SK-N-SH (cell line): ENCODE measurements at regions not wholly inside any gene's neighbourhood (a gene's known extent, or its start where the extent isn't known, plus 50 kb on each side); places are given as distances from the start of the nearest gene placed in this dataset.

Experiments
- CTCF ChIA-PET: fragments of 300-600, 350-600 bp; formaldehyde crosslinking; extraction: SDS; loops from one replicate; lab custom pipeline; 2021; lab: Yijun Ruan, JAX
- POLR2A ChIA-PET: fragments of 350-600 bp; sonication (Branson Sonifier 250); formaldehyde crosslinking; extraction: SDS; loops from one replicate; lab custom pipeline; 2020; ENCODE audit warnings: antibody characterized with exemption, inconsistent platforms; lab: Yijun Ruan, JAX
- DNase-seq: peaks from one replicate; pipeline ENCODE4 v3.0.0; 2012
- H2AFZ ChIP-seq: fragments of 200-600 bp; sonication (generic); 2 replicates; pipeline ENCODE4 v1.8.1; 2016; ENCODE audit warnings: antibody characterized with exemption, mild to moderate bottlenecking, low read depth
- H3F3A ChIP-seq: fragments of 200-600 bp; sonication (generic); replicated peaks from 2 replicates; pipeline ENCODE3; 2016; ENCODE audit warnings: antibody characterized with exemption, mild to moderate bottlenecking; ENCODE audit not compliant: insufficient read depth
- H3K27ac ChIP-seq, 2 experiments: fragments of 200-500 bp in 1 of 2; fragments of 200-600 bp in 1 of 2; sonication (Bioruptor generic) in 1 of 2; sonication (generic), shearing (Covaris generic) in 1 of 2; 2 replicates each; pipeline versions ENCODE4 v1.5.1 to v1.6.1; 2014 to 2016; ENCODE audit warnings: low read depth in 2 of 2, inconsistent platforms in 1 of 2, low read length in 1 of 2, mild to moderate bottlenecking in 1 of 2, mixed read lengths in 1 of 2
- H3K27me3 ChIP-seq: fragments of 200-600 bp; sonication (generic), shearing (Covaris generic); 2 replicates; pipeline ENCODE4 v1.6.1; 2016; ENCODE audit warnings: mixed run types; ENCODE audit not compliant: insufficient read depth
- H3K36me3 ChIP-seq, 2 experiments: fragments of 200-500 bp in 1 of 2; fragments of 200-600 bp in 1 of 2; sonication (Bioruptor generic) in 1 of 2; sonication (generic) in 1 of 2; replicated peaks in 1 of 2; 2 replicates each; pipeline versions ENCODE3 to v1.5.1; 2014 to 2016; ENCODE audit warnings: low read length in 1 of 2, mild to moderate bottlenecking in 1 of 2; ENCODE audit not compliant: insufficient read depth in 2 of 2, control insufficient read depth in 1 of 2
- H3K4me1 ChIP-seq, 2 experiments: fragments of 200-500 bp in 1 of 2; fragments of 200-600 bp in 1 of 2; sonication (Bioruptor generic) in 1 of 2; sonication (generic), shearing (Covaris generic) in 1 of 2; 2 replicates each; pipeline versions ENCODE4 v1.5.1 to v1.6.1; 2014 to 2016; ENCODE audit warnings: low read depth in 1 of 2, low read length in 1 of 2, mixed run types in 1 of 2; ENCODE audit not compliant: insufficient read depth in 2 of 2, control insufficient read depth in 1 of 2
- H3K4me2 ChIP-seq: fragments of 200-600 bp; sonication (generic), shearing (Covaris generic); 2 replicates; pipeline ENCODE4 v1.6.1; 2017; ENCODE audit warnings: mixed run types
- H3K4me3 ChIP-seq, 2 experiments: fragments of 200-500 bp in 1 of 2; fragments of 200-600 bp in 1 of 2; sonication (Bioruptor generic) in 1 of 2; sonication (generic), shearing (Covaris generic) in 1 of 2; 2 replicates each; pipeline versions ENCODE4 v1.5.1 to v1.8.1; 2014 to 2016; ENCODE audit warnings: low read depth in 2 of 2, inconsistent platforms in 1 of 2, low read length in 1 of 2, mild to moderate bottlenecking in 1 of 2, mixed read lengths in 1 of 2, moderate library complexity in 1 of 2
- H3K79me2 ChIP-seq: fragments of 200-600 bp; sonication (generic); 2 replicates; pipeline ENCODE4 v1.8.1; 2017; ENCODE audit warnings: mild to moderate bottlenecking; ENCODE audit not compliant: insufficient read depth
- H3K9ac ChIP-seq: fragments of 200-600 bp; sonication (generic); 2 replicates; pipeline ENCODE4 v1.6.1; 2017; ENCODE audit warnings: mixed run types
- H3K9me2 ChIP-seq: fragments of 200-600 bp; sonication (generic); 2 replicates; pipeline ENCODE4 v1.6.1; 2017; ENCODE audit warnings: mixed run types
- H3K9me3 ChIP-seq: fragments of 200-600 bp; sonication (generic); 2 replicates; pipeline ENCODE4 v1.6.1; 2017; ENCODE audit warnings: mixed run types, mild to moderate bottlenecking, moderate library complexity
- H4K20me1 ChIP-seq: fragments of 200-600 bp; sonication (generic); 2 replicates; pipeline ENCODE4 v1.6.1; 2017; ENCODE audit warnings: mild to moderate bottlenecking, mixed run types; ENCODE audit not compliant: insufficient read depth
- CHD2 ChIP-seq: fragments of 150-350 bp; IDR thresholded peaks from 2 replicates; pipeline ENCODE4 v1.6.1; 2018; ENCODE audit warnings: low read length; ENCODE audit not compliant: partially characterized antibody
- FOXJ3 ChIP-seq: sonication (generic); formaldehyde crosslinking; IDR thresholded peaks from 2 replicates; pipeline ENCODE4 v1.5.1; 2020; ENCODE audit warnings: mild to moderate bottlenecking, missing genetic modification reagents
- GABPA ChIP-seq: IDR thresholded peaks from 2 replicates; pipeline ENCODE4 v1.4.0; 2012; ENCODE audit warnings: low read depth, mild to moderate bottlenecking
- GATA2 ChIP-seq: sonication (generic); formaldehyde crosslinking; IDR thresholded peaks from 2 replicates; pipeline ENCODE4 v1.5.0; 2020; ENCODE audit warnings: mild to moderate bottlenecking, missing genetic modification reagents
- JUND ChIP-seq: IDR thresholded peaks from 2 replicates; pipeline ENCODE4 v1.4.0; 2012
- MEF2A ChIP-seq: IDR thresholded peaks from 2 replicates; pipeline ENCODE4 v1.4.0; 2012; ENCODE audit warnings: low read depth, borderline replicate concordance
- MXI1 ChIP-seq: IDR thresholded peaks from 2 replicates; pipeline ENCODE4 v1.6.1; 2012; ENCODE audit warnings: mild to moderate bottlenecking, low read depth, low read length, improper control_type of control experiment
- NRF1 ChIP-seq: IDR thresholded peaks from 2 replicates; pipeline ENCODE4 v1.6.1; 2012; ENCODE audit warnings: low read depth, mild to moderate bottlenecking, low read length
- POLR2AphosphoS5 ChIP-seq: IDR thresholded peaks from 2 replicates; pipeline ENCODE4 v1.6.1; 2012; ENCODE audit warnings: low read depth, low read length
- RAD21 ChIP-seq: IDR thresholded peaks from 2 replicates; pipeline ENCODE4 v1.6.1; 2012; ENCODE audit warnings: mild to moderate bottlenecking, low read length
- RFX5 ChIP-seq: IDR thresholded peaks from 2 replicates; pipeline ENCODE4 v1.6.1; 2012; ENCODE audit warnings: mild to moderate bottlenecking, improper control_type of control experiment, low read length
- RXRA ChIP-seq: IDR thresholded peaks from 2 replicates; pipeline ENCODE4 v1.4.0; 2012; ENCODE audit warnings: low read depth, mild to moderate bottlenecking, borderline replicate concordance
- SMC3 ChIP-seq: IDR thresholded peaks from 2 replicates; pipeline ENCODE4 v1.6.1; 2012; ENCODE audit warnings: low read depth, low read length, improper control_type of control experiment
- USF1 ChIP-seq: IDR thresholded peaks from 2 replicates; pipeline ENCODE4 v1.4.0; 2012; ENCODE audit warnings: low read depth, borderline replicate concordance
- USF2 ChIP-seq: fragments of 150-350 bp; IDR thresholded peaks from 2 replicates; pipeline ENCODE4 v1.6.1; 2017; ENCODE audit warnings: antibody characterized with exemption, low read length, low read depth, borderline replicate concordance
- YY1 ChIP-seq: IDR thresholded peaks from 2 replicates; pipeline ENCODE4 v1.4.0; 2012; ENCODE audit warnings: low read depth, mild to moderate bottlenecking
- WGBS: methylation state at CpG from one replicate; pipeline ENCODE4 v1.1.6; 2017; ENCODE audit warnings: low lambda C conversion rate; 5-methylcytosine and 5-hydroxymethylcytosine counted together
- TF ChIP-seq, protein P1 (sequence below): IDR thresholded peaks from 2 replicates; pipeline ENCODE4 v1.6.1; 2012; ENCODE audit warnings: mild to moderate bottlenecking, low read depth, low read length, moderate library complexity
- TF ChIP-seq, protein P2 (sequence below): IDR thresholded peaks from 2 replicates; pipeline ENCODE4 v1.4.0; 2012; ENCODE audit warnings: low read depth
- TF ChIP-seq, protein P3 (sequence below): IDR thresholded peaks from 2 replicates; pipeline ENCODE4 v1.4.0; 2012; ENCODE audit warnings: low read depth, borderline replicate concordance
- TF ChIP-seq, protein P4 (sequence below): IDR thresholded peaks from 2 replicates; pipeline ENCODE4; 2012

- TF ChIP-seq GATA2 (CRISPR knock-in tag) (no peak), CHD2 (no peak), USF2 (no peak), YY1 (no peak), SMC3 (no peak), MXI1 (no peak), FOXJ3 (CRISPR knock-in tag) (no peak), NRF1 (no peak), GABPA (no peak), RAD21 (no peak), JUND (no peak), RFX5 (no peak), USF1 (no peak), RXRA (no peak), MEF2A (no peak), POLR2AphosphoS5 (no peak)
- TF ChIP-seq, protein P1, sequence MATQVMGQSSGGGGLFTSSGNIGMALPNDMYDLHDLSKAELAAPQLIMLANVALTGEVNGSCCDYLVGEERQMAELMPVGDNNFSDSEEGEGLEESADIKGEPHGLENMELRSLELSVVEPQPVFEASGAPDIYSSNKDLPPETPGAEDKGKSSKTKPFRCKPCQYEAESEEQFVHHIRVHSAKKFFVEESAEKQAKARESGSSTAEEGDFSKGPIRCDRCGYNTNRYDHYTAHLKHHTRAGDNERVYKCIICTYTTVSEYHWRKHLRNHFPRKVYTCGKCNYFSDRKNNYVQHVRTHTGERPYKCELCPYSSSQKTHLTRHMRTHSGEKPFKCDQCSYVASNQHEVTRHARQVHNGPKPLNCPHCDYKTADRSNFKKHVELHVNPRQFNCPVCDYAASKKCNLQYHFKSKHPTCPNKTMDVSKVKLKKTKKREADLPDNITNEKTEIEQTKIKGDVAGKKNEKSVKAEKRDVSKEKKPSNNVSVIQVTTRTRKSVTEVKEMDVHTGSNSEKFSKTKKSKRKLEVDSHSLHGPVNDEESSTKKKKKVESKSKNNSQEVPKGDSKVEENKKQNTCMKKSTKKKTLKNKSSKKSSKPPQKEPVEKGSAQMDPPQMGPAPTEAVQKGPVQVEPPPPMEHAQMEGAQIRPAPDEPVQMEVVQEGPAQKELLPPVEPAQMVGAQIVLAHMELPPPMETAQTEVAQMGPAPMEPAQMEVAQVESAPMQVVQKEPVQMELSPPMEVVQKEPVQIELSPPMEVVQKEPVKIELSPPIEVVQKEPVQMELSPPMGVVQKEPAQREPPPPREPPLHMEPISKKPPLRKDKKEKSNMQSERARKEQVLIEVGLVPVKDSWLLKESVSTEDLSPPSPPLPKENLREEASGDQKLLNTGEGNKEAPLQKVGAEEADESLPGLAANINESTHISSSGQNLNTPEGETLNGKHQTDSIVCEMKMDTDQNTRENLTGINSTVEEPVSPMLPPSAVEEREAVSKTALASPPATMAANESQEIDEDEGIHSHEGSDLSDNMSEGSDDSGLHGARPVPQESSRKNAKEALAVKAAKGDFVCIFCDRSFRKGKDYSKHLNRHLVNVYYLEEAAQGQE = no peak
- TF ChIP-seq, protein P2, sequence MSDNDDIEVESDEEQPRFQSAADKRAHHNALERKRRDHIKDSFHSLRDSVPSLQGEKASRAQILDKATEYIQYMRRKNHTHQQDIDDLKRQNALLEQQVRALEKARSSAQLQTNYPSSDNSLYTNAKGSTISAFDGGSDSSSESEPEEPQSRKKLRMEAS = no peak
- TF ChIP-seq, protein P3, sequence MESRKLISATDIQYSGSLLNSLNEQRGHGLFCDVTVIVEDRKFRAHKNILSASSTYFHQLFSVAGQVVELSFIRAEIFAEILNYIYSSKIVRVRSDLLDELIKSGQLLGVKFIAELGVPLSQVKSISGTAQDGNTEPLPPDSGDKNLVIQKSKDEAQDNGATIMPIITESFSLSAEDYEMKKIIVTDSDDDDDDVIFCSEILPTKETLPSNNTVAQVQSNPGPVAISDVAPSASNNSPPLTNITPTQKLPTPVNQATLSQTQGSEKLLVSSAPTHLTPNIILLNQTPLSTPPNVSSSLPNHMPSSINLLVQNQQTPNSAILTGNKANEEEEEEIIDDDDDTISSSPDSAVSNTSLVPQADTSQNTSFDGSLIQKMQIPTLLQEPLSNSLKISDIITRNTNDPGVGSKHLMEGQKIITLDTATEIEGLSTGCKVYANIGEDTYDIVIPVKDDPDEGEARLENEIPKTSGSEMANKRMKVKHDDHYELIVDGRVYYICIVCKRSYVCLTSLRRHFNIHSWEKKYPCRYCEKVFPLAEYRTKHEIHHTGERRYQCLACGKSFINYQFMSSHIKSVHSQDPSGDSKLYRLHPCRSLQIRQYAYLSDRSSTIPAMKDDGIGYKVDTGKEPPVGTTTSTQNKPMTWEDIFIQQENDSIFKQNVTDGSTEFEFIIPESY = no peak
- TF ChIP-seq, protein P4, sequence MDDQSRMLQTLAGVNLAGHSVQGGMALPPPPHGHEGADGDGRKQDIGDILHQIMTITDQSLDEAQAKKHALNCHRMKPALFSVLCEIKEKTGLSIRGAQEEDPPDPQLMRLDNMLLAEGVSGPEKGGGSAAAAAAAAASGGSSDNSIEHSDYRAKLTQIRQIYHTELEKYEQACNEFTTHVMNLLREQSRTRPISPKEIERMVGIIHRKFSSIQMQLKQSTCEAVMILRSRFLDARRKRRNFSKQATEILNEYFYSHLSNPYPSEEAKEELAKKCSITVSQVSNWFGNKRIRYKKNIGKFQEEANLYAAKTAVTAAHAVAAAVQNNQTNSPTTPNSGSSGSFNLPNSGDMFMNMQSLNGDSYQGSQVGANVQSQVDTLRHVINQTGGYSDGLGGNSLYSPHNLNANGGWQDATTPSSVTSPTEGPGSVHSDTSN = no peak
- H2AFZ ChIP-seq = no peak overlapping the region
- CTCF ChIA-PET = interaction anchor here (0.6 to 1.1 kb wide), 2 partner anchors 65 to 83 kb away, joined by 3 to 5 read pairs; no protein-coding TSS in a partner anchor
- POLR2A ChIA-PET = interaction anchor here (0.7 kb wide), 1 partner anchor 17 kb away, joined by 3 read pairs; no protein-coding TSS in a partner anchor
- H3K27ac ChIP-seq = no peak overlapping the region
- no peaks in the 10 kb centered on the region for H3K79me2 ChIP-seq
- H3K4me1 ChIP-seq = peaks cover 0 to 6% of the 10 kb centered on the region in 2 experiments; a peak in 1 of 4 replicates
- DNase-seq = no peak
- no peaks in the 10 kb centered on the region for H3K27me3 ChIP-seq
- no peaks in the 10 kb centered on the region for H3K9me2 ChIP-seq
- H3K9me3 ChIP-seq = no peaks in the 10 kb centered on the region
- H3K4me3 ChIP-seq = no peak overlapping the region
- H3K9ac ChIP-seq = no peak overlapping the region
- WGBS = 34% methylated on average over 3 of the region's 3 CpGs
- no peaks in the 10 kb centered on the region for H3F3A ChIP-seq
- no peak overlapping the region for H3K4me2 ChIP-seq
- H3K36me3 ChIP-seq = no peaks in the 10 kb centered on the region
- H4K20me1 ChIP-seq = no peaks in the 10 kb centered on the region
These were observed 148.4 kb upstream of the TOP1 start for GRCh38 chr20:40880063-40880728.
